ENCODE measurements at regions not wholly inside any gene's neighbourhood (a gene's known extent, or its start where the extent isn't known, plus 50 kb on each side); places are given as distances from the start of the nearest gene placed in this dataset.

DNA sequence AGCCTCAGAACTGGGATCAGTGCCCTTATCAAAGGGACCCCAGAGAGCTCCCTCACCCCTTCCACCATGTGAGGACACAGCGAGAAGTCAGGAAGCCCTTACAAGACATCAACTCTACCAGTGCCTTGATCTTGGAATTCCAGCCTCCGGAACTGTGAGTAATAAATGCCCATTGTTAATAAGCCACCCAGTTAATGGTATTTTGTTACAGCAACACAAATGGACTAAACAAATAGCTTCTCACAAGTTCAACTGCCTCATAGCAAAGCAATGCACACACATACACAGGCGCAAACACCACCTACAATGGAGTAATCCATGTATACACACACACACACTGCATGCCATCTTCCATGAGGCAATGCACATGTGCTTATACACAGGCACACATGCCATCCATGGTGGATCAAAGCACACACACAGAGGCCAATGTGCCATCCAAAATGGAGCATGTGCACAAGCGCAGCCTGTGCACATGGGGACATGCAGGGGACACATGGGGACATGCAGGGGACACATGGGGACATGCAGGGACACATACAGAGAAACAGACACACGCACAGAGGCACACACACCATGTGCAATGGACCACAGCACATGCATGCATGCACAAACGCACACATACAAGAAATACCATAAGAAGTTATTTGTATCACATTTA, 137.6 kb upstream of the TBL1X start:
- Histone ChIP-seq H3K27ac (ENCODE audit: low read length) (no peak overlapping the region), H3K4me3 (ENCODE audit: control insufficient read depth in 1 of 2, extremely low read depth in 1 of 2, low read length in 1 of 2) (no peak overlapping the region), H3K4me1 (ENCODE audit: control insufficient read depth in 1 of 2, extremely low read depth in 1 of 2, insufficient read depth in 2 of 2, low read length in 2 of 2) (no peaks in the 10 kb centered on the region), H3K27me3 (replicated peaks in 1 of 2; ENCODE audit: control insufficient read depth in 2 of 2, extremely low read depth in 1 of 2, insufficient read depth in 2 of 2, low read length in 1 of 2) (no peaks in the 10 kb centered on the region), H3K36me3 (ENCODE audit: control insufficient read depth in 2 of 2, extremely low read depth in 1 of 2, insufficient read depth in 1 of 2, low read length in 1 of 2) (no peaks in the 10 kb centered on the region), H3K9me3 (no peaks in the 10 kb centered on the region)
- Mint-ChIP-seq H3K4me3 (no peak overlapping the region), H3K36me3 (no peaks in the 10 kb centered on the region), H3K27me3 (peaks cover 0 to 6% of the 10 kb centered on the region in 2 donors), H3K27ac (no peak overlapping the region), H3K4me1 (peaks cover 0 to 2% (median 0%) of the 10 kb centered on the region in 3 donors), H3K9me3 (no peaks in the 10 kb centered on the region)
- ATAC-seq (replicated peaks in 1 of 4) (no peak), DNase-seq (no peak)
- POLR2A ChIA-PET: interaction anchor here in 1 of 2 donors (0.6 kb wide), 1 partner anchor 134 kb away, joined by 4 read pairs; no protein-coding TSS in a partner anchor
- CTCF ChIA-PET: no interaction called here
- WGBS (ENCODE audit: insufficient coverage): 100% methylated on average over 1 of the region's 6 CpGs

- ATAC-seq (replicated peaks in 1 of 4): no peak
Observed at GRCh38 chrX:9327747-9328145, 137.1 kb upstream of the TBL1X start.

DNA sequence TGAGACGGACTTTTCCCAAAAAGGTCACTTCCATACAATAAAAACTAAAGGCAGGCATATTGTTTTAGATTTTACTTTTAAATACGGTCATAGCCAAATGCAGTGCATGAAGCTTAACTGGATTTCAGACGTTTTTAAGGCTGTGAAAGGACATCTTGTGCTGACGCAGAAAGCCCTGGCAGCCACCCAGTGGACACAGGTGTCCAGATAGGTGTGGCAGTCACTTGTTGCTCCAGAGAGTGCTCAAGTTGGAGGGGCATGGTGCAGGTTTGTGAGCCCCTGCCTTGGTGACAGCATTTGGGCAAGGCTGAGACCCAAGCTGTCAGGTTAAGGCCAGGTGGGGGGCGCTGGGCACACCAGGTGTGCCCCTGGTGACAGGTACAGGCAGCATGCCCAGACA, 135.8 kb upstream of the TBL1X start:
- peaks cover 0 to 6% of the 10 kb centered on the region in 2 donors for H3K27me3 Mint-ChIP-seq
- H3K4me1 Mint-ChIP-seq: peaks cover 0 to 5% (median 2%) of the 10 kb centered on the region in 3 donors
- no peaks in the 10 kb centered on the region for H3K36me3 Mint-ChIP-seq
- no peak for DNase-seq
- Histone ChIP-seq H3K27me3 (replicated peaks in 1 of 2; ENCODE audit: control insufficient read depth in 2 of 2, extremely low read depth in 1 of 2, insufficient read depth in 2 of 2, low read length in 1 of 2) (no peaks in the 10 kb centered on the region), H3K9me3 (no peaks in the 10 kb centered on the region), H3K27ac (ENCODE audit: low read length) (no peak overlapping the region), H3K4me1 (ENCODE audit: control insufficient read depth in 1 of 2, extremely low read depth in 1 of 2, insufficient read depth in 2 of 2, low read length in 2 of 2) (no peaks in the 10 kb centered on the region), H3K36me3 (ENCODE audit: control insufficient read depth in 2 of 2, extremely low read depth in 1 of 2, insufficient read depth in 1 of 2, low read length in 1 of 2) (no peaks in the 10 kb centered on the region), H3K4me3 (ENCODE audit: control insufficient read depth in 1 of 2, extremely low read depth in 1 of 2, low read length in 1 of 2) (no peak overlapping the region)
- no peaks in the 10 kb centered on the region for H3K9me3 Mint-ChIP-seq
- WGBS (ENCODE audit: insufficient coverage): 83% methylated on average over 3 of the region's 5 CpGs
- H3K4me3 Mint-ChIP-seq: no peak overlapping the region
- ChIA-PET POLR2A (no interaction called here), CTCF (interaction anchor here in 1 of 2 donors (0.6 kb wide), 1 partner anchor 16 kb away, joined by 3 read pairs; no protein-coding TSS in a partner anchor)
- ATAC-seq (replicated peaks in 1 of 4): no peak
- H3K27ac Mint-ChIP-seq: no peak overlapping the region

More at GRCh38 chrX:9327747-9328145, 137.1 kb upstream of the TBL1X start:
- Histone ChIP-seq H3K4me1 (ENCODE audit: control insufficient read depth in 1 of 2, extremely low read depth in 1 of 2, insufficient read depth in 2 of 2, low read length in 2 of 2) (no peaks in the 10 kb centered on the region), H3K27me3 (replicated peaks in 1 of 2; ENCODE audit: control insufficient read depth in 2 of 2, extremely low read depth in 1 of 2, insufficient read depth in 2 of 2, low read length in 1 of 2) (no peaks in the 10 kb centered on the region), H3K9me3 (no peaks in the 10 kb centered on the region), H3K4me3 (ENCODE audit: control insufficient read depth in 1 of 2, extremely low read depth in 1 of 2, low read length in 1 of 2) (no peak overlapping the region), H3K36me3 (ENCODE audit: control insufficient read depth in 2 of 2, extremely low read depth in 1 of 2, insufficient read depth in 1 of 2, low read length in 1 of 2) (no peaks in the 10 kb centered on the region), H3K27ac (ENCODE audit: low read length) (no peak overlapping the region)
- H3K36me3 Mint-ChIP-seq: no peaks in the 10 kb centered on the region
- ChIA-PET CTCF (no interaction called here), POLR2A (interaction anchor here in 1 of 2 donors (0.6 kb wide), 1 partner anchor 134 kb away, joined by 4 read pairs; no protein-coding TSS in a partner anchor)
- H3K4me1 Mint-ChIP-seq: peaks cover 0 to 2% (median 0%) of the 10 kb centered on the region in 3 donors
- no peaks in the 10 kb centered on the region for H3K9me3 Mint-ChIP-seq
- no peak overlapping the region for H3K4me3 Mint-ChIP-seq
- no peak overlapping the region for H3K27ac Mint-ChIP-seq
- peaks cover 0 to 6% of the 10 kb centered on the region in 2 donors for H3K27me3 Mint-ChIP-seq
- DNase-seq: no peak
- WGBS (ENCODE audit: insufficient coverage): no CpG with 5 or more reads among the region's 5 CpGs

DNA sequence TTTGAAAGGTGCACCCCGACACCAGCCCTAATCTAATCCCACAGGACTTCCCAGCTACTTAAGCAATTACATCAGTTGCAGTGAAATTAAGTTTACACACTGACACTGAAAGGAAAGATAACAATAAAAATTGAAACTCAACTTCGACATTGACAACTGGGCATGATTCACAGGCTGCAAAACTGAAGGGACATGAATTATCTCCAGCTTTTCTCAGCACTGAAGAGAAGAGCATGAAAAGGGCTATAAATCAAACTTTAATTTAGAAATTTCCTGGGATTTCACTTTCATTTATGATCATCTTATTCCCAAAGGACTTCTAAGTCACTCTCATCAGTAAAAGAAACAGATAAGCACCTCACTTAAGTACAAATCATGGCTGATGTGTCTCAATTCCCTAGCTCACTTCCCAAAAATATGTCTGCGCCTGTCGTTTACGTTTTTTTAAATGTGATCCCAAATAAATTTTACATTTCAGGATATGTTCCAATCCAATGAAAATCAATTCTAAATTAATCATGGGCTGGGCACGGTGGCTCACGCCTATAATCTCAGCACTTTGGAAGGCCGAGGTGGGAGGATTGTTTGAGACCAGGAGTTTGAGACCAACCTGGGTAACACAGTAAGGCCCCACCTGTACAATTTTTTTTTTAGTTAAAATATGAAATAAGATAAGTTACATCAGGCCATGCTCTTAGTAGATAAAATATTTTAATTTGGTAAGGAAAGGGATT, 134.4 kb upstream of the TBL1X start:
- H3K9me3 ChIP-seq: no peaks in the 10 kb centered on the region
- no peaks in the 10 kb centered on the region for H3K36me3 ChIP-seq (ENCODE audit: control insufficient read depth in 2 of 2, extremely low read depth in 1 of 2, insufficient read depth in 1 of 2, low read length in 1 of 2)
- Mint-ChIP-seq H3K27me3 (peaks cover 0 to 6% of the 10 kb centered on the region in 2 donors), H3K27ac (no peak overlapping the region), H3K4me1 (peaks cover under 1 to 6% (median 2%) of the 10 kb centered on the region in 3 donors), H3K4me3 (no peak overlapping the region), H3K36me3 (no peaks in the 10 kb centered on the region), H3K9me3 (no peaks in the 10 kb centered on the region)
- DNase-seq (no peak), ATAC-seq (replicated peaks in 1 of 4) (no peak)
- ChIA-PET POLR2A (no interaction called here), CTCF (no interaction called here)
- no peak overlapping the region for H3K4me3 ChIP-seq (ENCODE audit: control insufficient read depth in 1 of 2, extremely low read depth in 1 of 2, low read length in 1 of 2)
- WGBS (ENCODE audit: insufficient coverage): no CpG with 5 or more reads among the region's 8 CpGs
- no peak overlapping the region for H3K27ac ChIP-seq (ENCODE audit: low read length)
- no peaks in the 10 kb centered on the region for H3K27me3 ChIP-seq (replicated peaks in 1 of 2; ENCODE audit: control insufficient read depth in 2 of 2, extremely low read depth in 1 of 2, insufficient read depth in 2 of 2, low read length in 1 of 2)
- no peaks in the 10 kb centered on the region for H3K4me1 ChIP-seq (ENCODE audit: control insufficient read depth in 1 of 2, extremely low read depth in 1 of 2, insufficient read depth in 2 of 2, low read length in 2 of 2)

DNA sequence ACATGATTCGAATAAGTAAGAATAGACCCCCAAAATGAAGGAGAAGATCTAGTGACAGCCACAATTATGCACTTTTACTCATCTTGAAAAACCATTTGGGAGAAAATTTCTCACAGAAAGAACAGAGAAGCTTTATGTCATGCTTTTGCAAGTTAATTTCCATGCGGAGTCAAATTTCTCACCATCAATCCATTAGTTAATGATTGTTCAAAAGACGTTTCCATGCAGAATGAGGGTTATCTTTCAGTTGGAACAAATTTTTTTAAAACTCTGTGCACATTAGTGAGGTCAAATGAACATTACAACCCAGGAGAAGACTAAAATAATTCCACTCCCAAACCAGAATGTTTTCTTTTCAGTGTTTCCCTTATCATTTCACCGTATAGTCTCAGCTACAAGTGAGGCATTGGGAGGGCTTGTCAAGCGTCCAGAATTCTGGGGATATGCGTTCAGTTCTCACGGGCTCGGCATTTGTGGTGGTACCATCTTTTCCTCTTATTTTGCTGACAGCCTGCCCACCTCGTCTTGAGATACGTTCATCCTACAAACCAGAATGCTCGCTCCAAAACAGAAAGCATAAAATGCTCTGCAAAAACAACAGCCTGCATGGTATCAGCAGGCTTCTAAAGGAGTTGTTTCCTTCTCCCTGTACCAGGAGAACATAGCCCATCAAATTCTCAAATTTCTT, 130.8 kb upstream of the TBL1X start:
- 96% methylated on average over 7 of the region's 11 CpGs for WGBS (ENCODE audit: insufficient coverage)
- peaks cover 0 to 3% of the 10 kb centered on the region in 2 donors for H3K27me3 Mint-ChIP-seq
- H3K9me3 Mint-ChIP-seq: no peaks in the 10 kb centered on the region
- Histone ChIP-seq H3K36me3 (ENCODE audit: control insufficient read depth in 2 of 2, extremely low read depth in 1 of 2, insufficient read depth in 1 of 2, low read length in 1 of 2) (no peaks in the 10 kb centered on the region), H3K9me3 (no peaks in the 10 kb centered on the region), H3K4me1 (ENCODE audit: control insufficient read depth in 1 of 2, extremely low read depth in 1 of 2, insufficient read depth in 2 of 2, low read length in 2 of 2) (peaks cover 6 to 16% of the 10 kb centered on the region in 2 experiments), H3K4me3 (ENCODE audit: control insufficient read depth in 1 of 2, extremely low read depth in 1 of 2, low read length in 1 of 2) (no peak overlapping the region), H3K27ac (ENCODE audit: low read length) (no peak overlapping the region), H3K27me3 (replicated peaks in 1 of 2; ENCODE audit: control insufficient read depth in 2 of 2, extremely low read depth in 1 of 2, insufficient read depth in 2 of 2, low read length in 1 of 2) (no peaks in the 10 kb centered on the region)
- no peak overlapping the region for H3K4me3 Mint-ChIP-seq
- H3K27ac Mint-ChIP-seq: no peak overlapping the region
- no peaks in the 10 kb centered on the region for H3K36me3 Mint-ChIP-seq
- H3K4me1 Mint-ChIP-seq: peaks cover 23 to 34% (median 27%) of the 10 kb centered on the region in 3 donors
- POLR2A ChIA-PET: interaction anchor here in 1 of 2 donors (0.7 kb wide), 1 partner anchor 220 kb away, joined by 3 read pairs; no protein-coding TSS in a partner anchor
- no peak for ATAC-seq (replicated peaks in 1 of 4)
- CTCF ChIA-PET: interaction anchor here in 1 of 2 donors (0.6 kb wide), 1 partner anchor 497 kb away, joined by 3 read pairs; no protein-coding TSS in a partner anchor
- DNase-seq: no peak

DNA sequence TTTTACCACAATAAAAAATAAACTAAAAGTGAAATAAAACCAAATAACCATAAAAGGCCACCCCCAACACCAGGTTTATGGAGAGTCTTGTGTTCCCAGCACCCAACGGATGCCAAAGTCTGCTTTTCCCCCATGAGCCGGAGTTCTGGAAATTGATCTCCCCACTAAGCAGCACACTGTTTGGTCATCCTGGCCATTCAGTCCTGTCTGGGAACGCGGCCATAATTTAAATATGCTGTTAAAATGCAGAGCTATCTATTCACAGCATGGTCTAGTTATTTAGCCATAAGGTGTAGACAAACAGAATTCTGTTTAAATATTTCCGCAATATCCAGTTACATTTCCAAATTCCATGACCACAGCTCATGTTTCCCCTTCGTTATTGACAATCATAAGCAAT, 129.6 kb upstream of the TBL1X start:
- ChIA-PET POLR2A (no interaction called here), CTCF (interaction anchor here in 1 of 2 donors (0.7 kb wide), 2 partner anchors 36 to 756 kb away, joined by 3 to 4 read pairs; no protein-coding TSS in a partner anchor)
- no peak overlapping the region for H3K4me3 ChIP-seq (ENCODE audit: control insufficient read depth in 1 of 2, extremely low read depth in 1 of 2, low read length in 1 of 2)
- Mint-ChIP-seq H3K4me3 (peak overlapping the region in 1 of 3 donors; percentile 39), H3K36me3 (no peaks in the 10 kb centered on the region), H3K9me3 (no peaks in the 10 kb centered on the region), H3K27me3 (peaks cover 0 to 3% of the 10 kb centered on the region in 2 donors), H3K27ac (no peak overlapping the region), H3K4me1 (peaks cover 33 to 42% (median 36%) of the 10 kb centered on the region in 3 donors)
- no peak for DNase-seq
- WGBS (ENCODE audit: insufficient coverage): no CpG with 5 or more reads among the region's 6 CpGs
- peaks cover 10 to 28% of the 10 kb centered on the region in 2 experiments for H3K4me1 ChIP-seq (ENCODE audit: control insufficient read depth in 1 of 2, extremely low read depth in 1 of 2, insufficient read depth in 2 of 2, low read length in 2 of 2)
- peak overlapping the region; percentile 4 for H3K27ac ChIP-seq (ENCODE audit: low read length)
- H3K9me3 ChIP-seq: no peaks in the 10 kb centered on the region
- H3K27me3 ChIP-seq (replicated peaks in 1 of 2; ENCODE audit: control insufficient read depth in 2 of 2, extremely low read depth in 1 of 2, insufficient read depth in 2 of 2, low read length in 1 of 2): no peaks in the 10 kb centered on the region
- H3K36me3 ChIP-seq (ENCODE audit: control insufficient read depth in 2 of 2, extremely low read depth in 1 of 2, insufficient read depth in 1 of 2, low read length in 1 of 2): no peaks in the 10 kb centered on the region
- ATAC-seq (replicated peaks in 1 of 4): no peak
